Activated B cell treated with CpG ODN at 0.5 μM for 24 hours (primary cell): ENCODE measurements at regions not wholly inside any gene's neighbourhood (a gene's known extent, or its start where the extent isn't known, plus 50 kb on each side); places are given as distances from the start of the nearest gene placed in this dataset.

Source experiments
- ATAC-seq: fragments of 200-7000 bp; cut with Tn5 transposase; one replicate; pipeline ENCODE4 v1.10.0; 2021; ENCODE audit warnings: low read depth, mild to moderate bottlenecking, moderate library complexity
- CTCF ChIA-PET: fragments of 350-600 bp; sonication (Branson Sonifier 250); formaldehyde crosslinking; loops from one replicate; lab custom pipeline; 2021; ENCODE audit warnings: antibody characterized with exemption; lab: Charles Lee
- POLR2A ChIA-PET: fragments of 350-600 bp; sonication (Branson Sonifier 250); formaldehyde crosslinking; loops from one replicate; lab custom pipeline; 2021; ENCODE audit warnings: antibody characterized with exemption; lab: Charles Lee
- DNase-seq: peaks from one replicate; pipeline ENCODE4 v3.0.0; 2022
- H3K27ac Mint-ChIP-seq: one replicate; pipeline ENCODE4 v1.8.0; 2020; ENCODE audit warnings: mixed read lengths
- H3K27me3 Mint-ChIP-seq: one replicate; pipeline ENCODE4 v1.8.0; 2021; ENCODE audit warnings: mixed read lengths
- H3K36me3 Mint-ChIP-seq: one replicate; pipeline ENCODE4 v1.8.0; 2021; ENCODE audit warnings: low read depth, mixed read lengths
- H3K4me1 Mint-ChIP-seq: one replicate; pipeline ENCODE4 v1.8.0; 2021; ENCODE audit warnings: mixed read lengths
- H3K4me3 Mint-ChIP-seq: one replicate; pipeline ENCODE4 v1.8.0; 2020; ENCODE audit warnings: mild to moderate bottlenecking, mixed read lengths
- H3K9me3 Mint-ChIP-seq: one replicate; pipeline ENCODE4 v1.8.0; 2020; ENCODE audit warnings: mixed read lengths
- intact Hi-C: fragments of 100-400 bp; cut with micrococcal nuclease; formaldehyde crosslinking; loops from one replicate; pipeline ENCODE4 v1.15.1; 2024
- TF ChIP-seq, protein P1 (sequence below): fragments of 200-600 bp; IDR thresholded peaks from one replicate; pipeline ENCODE4 v1.8.0; 2022; ENCODE audit warnings: antibody characterized with exemption, mild to moderate bottlenecking

DNA sequence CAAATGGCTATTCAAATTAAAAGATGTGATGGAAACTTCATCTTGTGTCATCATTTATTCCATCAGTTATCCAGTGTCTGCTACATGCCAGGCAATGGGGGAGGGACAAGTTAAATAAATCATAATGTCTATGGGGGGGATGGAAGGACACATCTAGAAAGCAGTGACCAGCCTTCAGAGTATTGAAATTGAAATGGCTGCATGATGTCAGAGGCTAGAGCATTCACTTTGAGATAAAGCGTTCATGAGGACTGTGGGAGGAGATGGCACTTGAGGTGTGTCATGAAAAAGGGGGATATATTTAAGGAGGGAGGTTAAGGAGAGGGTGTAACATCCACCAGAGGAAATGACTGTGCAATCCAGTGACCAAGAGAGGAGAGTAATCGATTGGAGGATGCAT, 50.6 kb downstream of the SLIT2 start:
- no peaks in the 10 kb centered on the region for H3K4me1 Mint-ChIP-seq
- intact Hi-C loops, result no loop called here
- POLR2A ChIA-PET, result no interaction called here
- peaks cover 2% of the 10 kb centered on the region for H3K9me3 Mint-ChIP-seq
- CTCF ChIA-PET, result no interaction called here
- H3K4me3 Mint-ChIP-seq, result no peak overlapping the region
- H3K27me3 Mint-ChIP-seq, result no peaks in the 10 kb centered on the region
- TF ChIP-seq, protein P1, sequence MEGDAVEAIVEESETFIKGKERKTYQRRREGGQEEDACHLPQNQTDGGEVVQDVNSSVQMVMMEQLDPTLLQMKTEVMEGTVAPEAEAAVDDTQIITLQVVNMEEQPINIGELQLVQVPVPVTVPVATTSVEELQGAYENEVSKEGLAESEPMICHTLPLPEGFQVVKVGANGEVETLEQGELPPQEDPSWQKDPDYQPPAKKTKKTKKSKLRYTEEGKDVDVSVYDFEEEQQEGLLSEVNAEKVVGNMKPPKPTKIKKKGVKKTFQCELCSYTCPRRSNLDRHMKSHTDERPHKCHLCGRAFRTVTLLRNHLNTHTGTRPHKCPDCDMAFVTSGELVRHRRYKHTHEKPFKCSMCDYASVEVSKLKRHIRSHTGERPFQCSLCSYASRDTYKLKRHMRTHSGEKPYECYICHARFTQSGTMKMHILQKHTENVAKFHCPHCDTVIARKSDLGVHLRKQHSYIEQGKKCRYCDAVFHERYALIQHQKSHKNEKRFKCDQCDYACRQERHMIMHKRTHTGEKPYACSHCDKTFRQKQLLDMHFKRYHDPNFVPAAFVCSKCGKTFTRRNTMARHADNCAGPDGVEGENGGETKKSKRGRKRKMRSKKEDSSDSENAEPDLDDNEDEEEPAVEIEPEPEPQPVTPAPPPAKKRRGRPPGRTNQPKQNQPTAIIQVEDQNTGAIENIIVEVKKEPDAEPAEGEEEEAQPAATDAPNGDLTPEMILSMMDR, result no peak
- no peak for DNase-seq
- ATAC-seq, result no peak
- H3K36me3 Mint-ChIP-seq, result no peaks in the 10 kb centered on the region
- no peak overlapping the region for H3K27ac Mint-ChIP-seq

DNA sequence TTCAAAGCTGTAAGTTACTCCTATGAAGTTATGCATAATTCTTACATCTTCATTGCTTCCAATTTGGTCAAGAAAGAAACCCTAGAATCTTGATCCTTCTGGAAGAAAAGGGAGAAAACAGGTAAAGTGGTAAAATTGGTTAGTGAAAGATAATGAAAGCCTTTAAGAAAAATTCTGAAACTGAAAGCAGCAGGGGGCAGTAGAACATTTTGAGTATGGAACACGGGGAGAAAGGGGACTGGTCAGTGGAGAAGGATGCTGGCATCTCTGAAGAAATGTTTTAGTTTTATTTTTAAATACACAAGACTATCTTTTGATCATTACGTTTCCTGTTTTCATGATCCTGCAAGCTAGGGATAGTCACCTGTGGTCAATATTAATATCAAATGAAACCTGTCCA, 54.3 kb downstream of the SLIT2 start:
- intact Hi-C loops, result no loop called here
- Mint-ChIP-seq H3K36me3 (no peaks in the 10 kb centered on the region), H3K4me3 (no peak overlapping the region), H3K27ac (no peak overlapping the region), H3K4me1 (no peaks in the 10 kb centered on the region), H3K27me3 (no peaks in the 10 kb centered on the region), H3K9me3 (peaks cover 2% of the 10 kb centered on the region)
- ChIA-PET CTCF (no interaction called here), POLR2A (no interaction called here)
- DNase-seq (no peak), ATAC-seq (no peak)
- TF ChIP-seq, protein P1, result no peak

DNA sequence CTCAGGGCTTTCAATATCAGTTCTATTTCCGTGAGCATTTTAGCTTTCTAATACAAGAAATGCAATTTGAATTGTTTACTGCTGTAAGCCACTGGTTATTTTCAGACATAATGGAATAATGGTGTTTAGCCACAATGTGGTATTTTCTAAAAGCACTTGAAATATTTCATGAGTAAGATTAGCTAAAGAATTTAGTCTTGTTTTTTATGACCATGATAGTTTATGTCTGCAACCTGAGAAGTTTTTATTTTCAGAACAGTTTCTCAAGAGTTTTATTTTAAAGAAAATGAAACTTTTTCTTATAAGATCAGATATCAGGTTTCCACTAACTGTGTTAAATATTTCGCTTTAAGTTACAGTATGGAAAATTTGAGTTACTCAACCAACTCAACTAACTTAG, 60.2 kb downstream of the SLIT2 start:
- Mint-ChIP-seq H3K4me3 (no peak overlapping the region), H3K36me3 (no peaks in the 10 kb centered on the region), H3K27me3 (no peaks in the 10 kb centered on the region), H3K27ac (no peak overlapping the region), H3K9me3 (no peaks in the 10 kb centered on the region), H3K4me1 (no peaks in the 10 kb centered on the region)
- TF ChIP-seq, protein P1, result no peak
- intact Hi-C loops, result no loop called here
- CTCF ChIA-PET, result no interaction called here
- ATAC-seq (no peak), DNase-seq (no peak)
- POLR2A ChIA-PET, result no interaction called here

DNA sequence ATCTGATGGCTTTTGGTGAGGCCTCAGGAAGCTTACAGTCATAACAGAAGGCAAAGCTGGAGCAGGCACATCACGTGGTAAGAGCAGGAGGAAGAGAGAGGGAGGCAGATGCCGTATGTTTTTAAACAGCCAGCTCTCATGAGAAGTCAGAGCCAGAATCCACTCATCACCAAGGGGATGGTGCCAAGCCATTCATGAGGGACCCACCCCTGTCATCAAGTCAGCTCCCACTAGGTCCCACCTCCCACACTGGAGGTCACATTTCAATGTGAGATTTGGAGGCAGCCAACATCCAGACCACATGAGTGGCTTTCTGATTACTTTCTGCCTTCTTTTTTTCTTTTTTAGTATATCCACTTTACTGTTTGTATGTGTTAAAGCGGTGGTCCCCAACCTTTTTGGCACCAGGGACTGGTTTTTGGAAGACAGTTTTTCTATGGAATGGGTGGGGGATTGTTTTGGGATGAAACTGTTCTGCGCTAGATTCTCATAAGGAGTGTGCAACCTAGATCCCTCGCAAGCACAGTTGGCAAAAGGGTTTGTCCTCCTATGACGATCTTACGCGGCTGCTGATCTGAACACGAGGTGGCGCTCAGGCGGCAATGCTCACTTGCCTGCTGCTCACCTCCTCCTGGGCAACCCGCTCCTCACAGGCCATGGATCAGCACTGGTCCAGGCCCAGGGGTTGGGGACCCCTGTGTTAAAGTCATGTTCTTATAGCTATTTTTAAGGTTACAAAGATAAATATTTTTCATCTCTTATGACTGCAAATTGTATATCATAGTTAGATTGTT, 61.7 kb downstream of the SLIT2 start:
- Mint-ChIP-seq H3K4me1 (no peaks in the 10 kb centered on the region), H3K36me3 (no peaks in the 10 kb centered on the region), H3K27me3 (no peaks in the 10 kb centered on the region), H3K4me3 (no peak overlapping the region), H3K27ac (no peak overlapping the region), H3K9me3 (no peaks in the 10 kb centered on the region)
- TF ChIP-seq, protein P1, result no peak
- ChIA-PET CTCF (no interaction called here), POLR2A (no interaction called here)
- no peak for ATAC-seq
- no peak for DNase-seq
- intact Hi-C loops, result no loop called here

DNA sequence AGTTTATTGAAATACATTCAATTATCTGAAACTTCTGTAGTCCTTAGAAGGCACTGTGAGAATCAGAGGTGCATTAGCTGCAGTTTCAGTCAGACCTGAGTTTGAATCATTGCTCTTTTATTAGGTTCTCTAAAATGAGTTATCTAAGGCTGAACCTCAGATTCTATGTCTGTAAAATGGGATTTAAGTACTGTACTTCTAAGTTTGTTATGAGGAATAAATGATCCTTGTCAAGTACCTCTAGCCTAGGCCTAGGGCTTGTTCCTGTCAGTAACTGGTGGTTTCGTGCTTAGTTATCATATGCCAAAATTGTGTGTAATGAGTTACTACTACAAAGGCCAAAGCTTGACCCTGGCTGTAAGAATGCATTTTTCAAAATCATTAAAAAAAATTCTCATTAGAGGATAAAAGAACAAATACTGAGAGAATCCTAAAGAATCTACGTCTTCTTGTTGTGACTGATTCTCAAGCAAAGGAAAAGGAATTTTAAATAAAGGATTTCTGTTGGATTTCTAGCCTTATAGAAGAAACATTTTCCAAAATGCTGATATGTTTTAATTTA, 65.8 kb downstream of the SLIT2 start:
- Mint-ChIP-seq H3K4me3 (no peak overlapping the region), H3K4me1 (no peaks in the 10 kb centered on the region), H3K36me3 (no peaks in the 10 kb centered on the region), H3K27me3 (no peaks in the 10 kb centered on the region), H3K27ac (no peak overlapping the region), H3K9me3 (no peaks in the 10 kb centered on the region)
- TF ChIP-seq, protein P1, result no peak
- intact Hi-C loops, result no loop called here
- DNase-seq, result no peak
- ChIA-PET CTCF (no interaction called here), POLR2A (no interaction called here)
- no peak for ATAC-seq
